Keratinocyte (primary cell): ENCODE measurements at regions not wholly inside any gene's neighbourhood (a gene's known extent, or its start where the extent isn't known, plus 50 kb on each side); places are given as distances from the start of the nearest gene placed in this dataset.

ENCODE experiments used
- DNase-seq: peaks from one replicate; pipeline ENCODE4 v3.0.0-alpha.2; 2011; ENCODE audit warnings: low read depth, missing footprints, low spot score
- FAIRE-seq: peaks from 2 replicates; lab custom pipeline; 2011; peaks lifted over from hg19 to GRCh38; lab: Jason Lieb, UNC
- H2AFZ ChIP-seq: 2 replicates; pipeline ENCODE4 v1.6.0; 2012; ENCODE audit warnings: low read length, control low read depth, inconsistent platforms; ENCODE audit not compliant: control insufficient read depth
- H3K27ac ChIP-seq: 2 replicates; pipeline ENCODE4 v1.5.1; 2011; ENCODE audit warnings: low read length; ENCODE audit not compliant: control insufficient read depth, insufficient read depth
- H3K27me3 ChIP-seq: 3 replicates; pipeline ENCODE4 v1.6.0; 2011; ENCODE audit warnings: low read length; ENCODE audit not compliant: control insufficient read depth, insufficient read depth; ENCODE audit errors: extremely low read depth
- H3K36me3 ChIP-seq, 2 experiments: 2 replicates in 1 of 2; 3 replicates in 1 of 2; pipeline ENCODE4 v1.5.1; 2011; ENCODE audit warnings: low read length in 2 of 2, mild to moderate bottlenecking in 1 of 2; ENCODE audit not compliant: control insufficient read depth in 2 of 2, insufficient read depth in 2 of 2; ENCODE audit errors: extremely low read depth in 1 of 2
- H3K4me1 ChIP-seq: 3 replicates; pipeline ENCODE4 v1.5.1; 2011; ENCODE audit warnings: low read length; ENCODE audit not compliant: control insufficient read depth, insufficient read depth; ENCODE audit errors: extremely low read depth
- H3K4me2 ChIP-seq: 3 replicates; pipeline ENCODE4 v1.6.0; 2011; ENCODE audit warnings: low read depth, low read length; ENCODE audit not compliant: control insufficient read depth, insufficient read depth; ENCODE audit errors: extremely low read depth
- H3K4me3 ChIP-seq, 3 experiments: fragments of 200-600 bp in 1 of 3; sonication (generic) in 1 of 3; 2 replicates in 2 of 3; 3 replicates in 1 of 3; pipeline ENCODE4 v1.5.1; 2011 to 2016; ENCODE audit warnings: low read length in 3 of 3, mild to moderate bottlenecking in 3 of 3, control low read depth in 2 of 3, inconsistent platforms in 1 of 3, low read depth in 1 of 3, mixed read lengths in 1 of 3, mixed run types in 1 of 3, moderate library complexity in 1 of 3; ENCODE audit not compliant: control insufficient read depth in 2 of 3, insufficient read depth in 2 of 3; ENCODE audit errors: extremely low read depth in 1 of 3
- H3K79me2 ChIP-seq: 2 replicates; pipeline ENCODE4 v1.6.0; 2012; ENCODE audit warnings: low read length; ENCODE audit not compliant: control insufficient read depth, insufficient read depth
- H3K9ac ChIP-seq: 3 replicates; pipeline ENCODE4 v1.6.0; 2011; ENCODE audit warnings: low read length; ENCODE audit not compliant: control insufficient read depth, insufficient read depth; ENCODE audit errors: extremely low read depth
- H3K9me1 ChIP-seq: 3 replicates; pipeline ENCODE4 v1.6.0; 2011; ENCODE audit warnings: low read length; ENCODE audit not compliant: control insufficient read depth, insufficient read depth; ENCODE audit errors: extremely low read depth
- H3K9me3 ChIP-seq: 2 replicates; pipeline ENCODE4 v1.5.1; 2012; ENCODE audit warnings: low read depth, low read length; ENCODE audit not compliant: control insufficient read depth
- H4K20me1 ChIP-seq: 3 replicates; pipeline ENCODE4 v1.6.0; 2011; ENCODE audit warnings: low read length; ENCODE audit not compliant: control insufficient read depth, insufficient read depth; ENCODE audit errors: extremely low read depth
- EZH2 ChIP-seq: IDR thresholded peaks from one replicate; pipeline ENCODE4 v1.6.1; 2012; ENCODE audit warnings: inconsistent platforms, mild to moderate bottlenecking, low read length, moderate library complexity
- dilution Hi-C: fragments of 300-500 bp; cut with MboI; formaldehyde crosslinking; loops from one replicate; pipeline ENCODE4 v1.7.0; 2020; ENCODE audit warnings: low sequenced_read_pairs; ENCODE audit not compliant: extremely low pct_ligation_motif_present
- TF ChIP-seq, protein P1 (sequence below), 3 experiments: IDR thresholded peaks in 1 of 3; conservative IDR thresholded peaks in 1 of 3; optimal IDR thresholded peaks in 1 of 3; 2 replicates in 2 of 3; 3 replicates in 1 of 3; pipeline versions ENCODE3 to v1.5.1; 2011; ENCODE audit warnings: low read length in 3 of 3, mild to moderate bottlenecking in 3 of 3, moderate library complexity in 2 of 3, control low read depth in 1 of 3, inconsistent platforms in 1 of 3; ENCODE audit not compliant: insufficient read depth in 2 of 3; ENCODE audit errors: extremely low read depth in 1 of 3

GRCh38 chr11:71190551-71190950, 61.8 kb downstream of the SHANK2 start:
- dilution Hi-C loops: no loop called here

GRCh38 chr11:71189768-71190315, 62.5 kb downstream of the SHANK2 start:
- no peak for DNase-seq
- dilution Hi-C loops: no loop called here
- no peaks in the 10 kb centered on the region for H3K9me1 ChIP-seq
- H3K4me3 ChIP-seq: no peak overlapping the region
- H3K9me3 ChIP-seq: no peaks in the 10 kb centered on the region
- H3K4me1 ChIP-seq: no peaks in the 10 kb centered on the region
- no peak for FAIRE-seq
- H3K27ac ChIP-seq: no peak overlapping the region
- TF ChIP-seq, protein P1, sequence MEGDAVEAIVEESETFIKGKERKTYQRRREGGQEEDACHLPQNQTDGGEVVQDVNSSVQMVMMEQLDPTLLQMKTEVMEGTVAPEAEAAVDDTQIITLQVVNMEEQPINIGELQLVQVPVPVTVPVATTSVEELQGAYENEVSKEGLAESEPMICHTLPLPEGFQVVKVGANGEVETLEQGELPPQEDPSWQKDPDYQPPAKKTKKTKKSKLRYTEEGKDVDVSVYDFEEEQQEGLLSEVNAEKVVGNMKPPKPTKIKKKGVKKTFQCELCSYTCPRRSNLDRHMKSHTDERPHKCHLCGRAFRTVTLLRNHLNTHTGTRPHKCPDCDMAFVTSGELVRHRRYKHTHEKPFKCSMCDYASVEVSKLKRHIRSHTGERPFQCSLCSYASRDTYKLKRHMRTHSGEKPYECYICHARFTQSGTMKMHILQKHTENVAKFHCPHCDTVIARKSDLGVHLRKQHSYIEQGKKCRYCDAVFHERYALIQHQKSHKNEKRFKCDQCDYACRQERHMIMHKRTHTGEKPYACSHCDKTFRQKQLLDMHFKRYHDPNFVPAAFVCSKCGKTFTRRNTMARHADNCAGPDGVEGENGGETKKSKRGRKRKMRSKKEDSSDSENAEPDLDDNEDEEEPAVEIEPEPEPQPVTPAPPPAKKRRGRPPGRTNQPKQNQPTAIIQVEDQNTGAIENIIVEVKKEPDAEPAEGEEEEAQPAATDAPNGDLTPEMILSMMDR (optimal IDR thresholded peaks at IDR 0.05 in 1 of 3, IDR thresholded peaks at IDR 0.05 in 1 of 3, conservative IDR thresholded peaks at IDR 0.05 in 1 of 3; ENCODE audit: extremely low read depth in 1 of 3, insufficient read depth in 2 of 3, low read length in 3 of 3): no peak
- TF ChIP-seq EZH2: no peak
- no peak overlapping the region for H3K4me2 ChIP-seq
- no peak overlapping the region for H3K9ac ChIP-seq
- H4K20me1 ChIP-seq: no peaks in the 10 kb centered on the region
- no peaks in the 10 kb centered on the region for H3K27me3 ChIP-seq
- no peak overlapping the region for H2AFZ ChIP-seq
- no peaks in the 10 kb centered on the region for H3K36me3 ChIP-seq
- no peaks in the 10 kb centered on the region for H3K79me2 ChIP-seq

More at GRCh38 chr11:71190551-71190950, 61.8 kb downstream of the SHANK2 start:
- FAIRE-seq (no peak), DNase-seq (no peak)
- TF ChIP-seq, protein P1 (optimal IDR thresholded peaks at IDR 0.05 in 1 of 3, IDR thresholded peaks at IDR 0.05 in 1 of 3, conservative IDR thresholded peaks at IDR 0.05 in 1 of 3; ENCODE audit: extremely low read depth in 1 of 3, insufficient read depth in 2 of 3, low read length in 3 of 3): no peak
- TF ChIP-seq EZH2: no peak
- no peaks in the 10 kb centered on the region for H3K9me1 ChIP-seq
- H2AFZ ChIP-seq: no peak overlapping the region
- no peak overlapping the region for H3K9ac ChIP-seq
- H3K27me3 ChIP-seq: no peaks in the 10 kb centered on the region
- no peak overlapping the region for H3K27ac ChIP-seq
- H3K4me2 ChIP-seq: no peak overlapping the region
- H3K36me3 ChIP-seq: no peaks in the 10 kb centered on the region
- H3K79me2 ChIP-seq: no peaks in the 10 kb centered on the region
- no peaks in the 10 kb centered on the region for H4K20me1 ChIP-seq
- H3K9me3 ChIP-seq: no peaks in the 10 kb centered on the region
- no peak overlapping the region for H3K4me3 ChIP-seq
- no peaks in the 10 kb centered on the region for H3K4me1 ChIP-seq
